AG09309 (cell line): ENCODE measurements at regions not wholly inside any gene's neighbourhood (a gene's known extent, or its start where the extent isn't known, plus 50 kb on each side); places are given as distances from the start of the nearest gene placed in this dataset.

Experiments
- DNase-seq: peaks from one replicate; pipeline ENCODE4 v3.0.0-alpha.2; 2010; ENCODE audit warnings: low read depth
- H3K4me3 ChIP-seq: 2 replicates; pipeline ENCODE4 v1.5.1; 2011; ENCODE audit warnings: mild to moderate bottlenecking, low read depth, low read length, moderate library complexity; ENCODE audit not compliant: control insufficient read depth
- CTCF ChIP-seq: IDR thresholded peaks from 2 replicates; pipeline ENCODE4 v1.5.1; 2011; ENCODE audit warnings: mild to moderate bottlenecking, low read depth, low read length, inconsistent platforms; ENCODE audit not compliant: insufficient read depth, control insufficient read depth; ENCODE audit errors: missing control alignments

GRCh38 chr10:111522141-111522540 is 445.3 kb downstream of the ADRA2A start:
- H3K4me3 ChIP-seq = no peak overlapping the region
- no peak for DNase-seq
- no peak for TF ChIP-seq CTCF

GRCh38 chr10:111522551-111522950 is 445.7 kb downstream of the ADRA2A start:
- no peak for TF ChIP-seq CTCF
- H3K4me3 ChIP-seq = no peak overlapping the region

GRCh38 chr10:111523016-111523415 is 446.2 kb downstream of the ADRA2A start:
- TF ChIP-seq CTCF = no peak
- no peak for DNase-seq

More at GRCh38 chr10:111522551-111522950, 445.7 kb downstream of the ADRA2A start:
- no peak for DNase-seq

GRCh38 chr10:111524134-111524533 is 447.3 kb downstream of the ADRA2A start:
- TF ChIP-seq CTCF = no peak
- H3K4me3 ChIP-seq = no peak overlapping the region
- no peak for DNase-seq

More at GRCh38 chr10:111523016-111523415, 446.2 kb downstream of the ADRA2A start:
- H3K4me3 ChIP-seq = no peak overlapping the region

GRCh38 chr10:111525696-111526095 is 448.9 kb downstream of the ADRA2A start:
- no peak overlapping the region for H3K4me3 ChIP-seq
- TF ChIP-seq CTCF = no peak
- DNase-seq = no peak

GRCh38 chr10:111531690-111532089 is 454.9 kb downstream of the ADRA2A start:
- no peak for TF ChIP-seq CTCF
- no peak overlapping the region for H3K4me3 ChIP-seq
- no peak for DNase-seq

- H3K4me3 ChIP-seq = no peak overlapping the region
- no peak for TF ChIP-seq CTCF
Observed at GRCh38 chr10:111532139-111532538, 455.3 kb downstream of the ADRA2A start.

More at GRCh38 chr10:111532139-111532538, 455.3 kb downstream of the ADRA2A start:
- no peak for DNase-seq
